IMR-90 (cell line): ENCODE measurements at regions not wholly inside any gene's neighbourhood (a gene's known extent, or its start where the extent isn't known, plus 50 kb on each side); places are given as distances from the start of the nearest gene placed in this dataset.

Experiments used
- ATAC-seq: fragments of 200-7000 bp; cut with Tn5 transposase; 2 replicates; pipeline ENCODE4 v1.9.1; 2020; ENCODE audit warnings: low read depth, mild to moderate bottlenecking, moderate library complexity
- BruUV-seq: library from RNA; stranded (reverse); fragments of 400-500 nt; replicated peaks from 2 replicates; lab custom pipeline; 2021; lab: Mats Ljungman, UMichigan
- CTCF ChIA-PET: fragments of 300-600 bp; formaldehyde crosslinking; extraction: SDS; loops from one replicate; lab custom pipeline; 2021; ENCODE audit warnings: antibody characterized with exemption; lab: Yijun Ruan, JAX
- POLR2A ChIA-PET: fragments of 300-600 bp; sonication (Branson Sonifier 250); formaldehyde crosslinking; loops from one replicate; lab custom pipeline; 2022; ENCODE audit warnings: antibody characterized with exemption; ENCODE audit not compliant: unreplicated experiment; lab: Charles Lee
- DNase-seq: peaks from one replicate; pipeline ENCODE4 v3.0.0; 2013
- H2AFZ ChIP-seq: replicated peaks from 2 replicates; pipeline ENCODE3; 2013; ENCODE audit warnings: low read length, mild to moderate bottlenecking; ENCODE audit not compliant: poor library complexity
- H2AK5ac ChIP-seq: 2 replicates; pipeline ENCODE4 v1.6.1; 2013; ENCODE audit warnings: low read depth, low read length, inconsistent platforms
- H2AK9ac ChIP-seq: replicated peaks from 2 replicates; pipeline ENCODE3; 2013; ENCODE audit warnings: mild to moderate bottlenecking, low read depth, low read length, moderate library complexity; ENCODE audit not compliant: poor library complexity
- H2BK120ac ChIP-seq: 2 replicates; pipeline ENCODE4 v1.6.1; 2013; ENCODE audit warnings: low read depth, low read length, inconsistent platforms
- H2BK15ac ChIP-seq: 3 replicates; pipeline ENCODE4 v1.6.1; 2013; ENCODE audit warnings: low read depth, low read length, inconsistent platforms
- H2BK20ac ChIP-seq: 2 replicates; pipeline ENCODE4 v1.6.1; 2013; ENCODE audit warnings: low read depth, mild to moderate bottlenecking, inconsistent platforms, low read length, moderate library complexity
- H2BK5ac ChIP-seq: 2 replicates; pipeline ENCODE4 v1.6.1; 2013; ENCODE audit warnings: mild to moderate bottlenecking, low read depth, low read length, inconsistent platforms; ENCODE audit not compliant: poor library complexity, severe bottlenecking
- H3K14ac ChIP-seq: replicated peaks from 2 replicates; pipeline ENCODE4 v1.6.1; 2013; ENCODE audit warnings: low read depth, low read length, inconsistent platforms
- H3K18ac ChIP-seq: 2 replicates; pipeline ENCODE4 v1.6.1; 2013; ENCODE audit warnings: low read depth, low read length, control low read depth
- H3K23ac ChIP-seq: 2 replicates; pipeline ENCODE4 v1.6.1; 2013; ENCODE audit warnings: low read depth, low read length, inconsistent platforms
- H3K27ac ChIP-seq: 2 replicates; pipeline ENCODE4 v1.5.1; 2013; ENCODE audit warnings: mild to moderate bottlenecking, control low read depth, low read length; ENCODE audit not compliant: insufficient read depth
- H3K27me3 ChIP-seq: 2 replicates; pipeline ENCODE4 v1.6.1; 2013; ENCODE audit warnings: low read length; ENCODE audit not compliant: control insufficient read depth, insufficient read depth
- H3K36me3 ChIP-seq: 2 replicates; pipeline ENCODE4 v1.6.1; 2013; ENCODE audit warnings: low read length, mixed read lengths; ENCODE audit not compliant: control insufficient read depth, insufficient read depth
- H3K4ac ChIP-seq: 2 replicates; pipeline ENCODE4 v1.6.1; 2013; ENCODE audit warnings: low read depth, low read length, inconsistent platforms
- H3K4me1 ChIP-seq: 2 replicates; pipeline ENCODE4 v1.6.1; 2013; ENCODE audit warnings: low read length, mixed read lengths; ENCODE audit not compliant: control insufficient read depth, insufficient read depth
- H3K4me2 ChIP-seq: 2 replicates; pipeline ENCODE4 v1.6.1; 2013; ENCODE audit warnings: low read depth, mild to moderate bottlenecking, control low read depth, low read length, moderate library complexity
- H3K4me3 ChIP-seq: 2 replicates; pipeline ENCODE4 v1.5.1; 2013; ENCODE audit warnings: low read depth, mild to moderate bottlenecking, control low read depth, low read length, moderate library complexity; ENCODE audit not compliant: insufficient read depth
- H3K56ac ChIP-seq: 2 replicates; pipeline ENCODE4 v1.6.1; 2013; ENCODE audit warnings: low read length, inconsistent platforms; ENCODE audit not compliant: insufficient read depth; ENCODE audit errors: extremely low read depth
- H3K79me1 ChIP-seq, 2 experiments: 2 replicates each; pipeline ENCODE4 v1.6.1; 2013; ENCODE audit warnings: low read length in 2 of 2, inconsistent platforms in 1 of 2, low read depth in 1 of 2
- H3K9ac ChIP-seq: 2 replicates; pipeline ENCODE4 v1.6.1; 2013; ENCODE audit warnings: low read depth, low read length, control low read depth
- H3K9me1 ChIP-seq: 2 replicates; pipeline ENCODE4 v1.6.1; 2013; ENCODE audit warnings: low read length, inconsistent platforms; ENCODE audit not compliant: insufficient read depth
- H3K9me3 ChIP-seq: 2 replicates; pipeline ENCODE4 v1.6.1; 2013; ENCODE audit warnings: low read length; ENCODE audit not compliant: control insufficient read depth, insufficient read depth
- H4K20me1 ChIP-seq: 2 replicates; pipeline ENCODE4 v1.6.1; 2013; ENCODE audit warnings: low read length, inconsistent platforms; ENCODE audit not compliant: insufficient read depth
- H4K5ac ChIP-seq: 2 replicates; pipeline ENCODE4 v1.6.1; 2013; ENCODE audit warnings: mild to moderate bottlenecking, low read depth, low read length, control low read depth
- H4K8ac ChIP-seq, 2 experiments: 2 replicates each; pipeline ENCODE4 v1.6.1; 2013; ENCODE audit warnings: low read depth in 2 of 2, low read length in 2 of 2, control low read depth in 1 of 2, inconsistent platforms in 1 of 2
- H4K91ac ChIP-seq: 2 replicates; pipeline ENCODE4 v1.6.1; 2013; ENCODE audit warnings: low read depth, low read length, inconsistent platforms; ENCODE audit not compliant: insufficient read depth
- BHLHE40 ChIP-seq: fragments of 150-350 bp; IDR thresholded peaks from 2 replicates; pipeline ENCODE4 v1.6.1; 2016; ENCODE audit warnings: mild to moderate bottlenecking, low read depth, low read length
- CEBPB ChIP-seq: IDR thresholded peaks from 2 replicates; pipeline ENCODE4 v1.6.1; 2012; ENCODE audit warnings: low read depth, low read length, improper control_type of control experiment
- CHD1 ChIP-seq: IDR thresholded peaks from 2 replicates; pipeline ENCODE4 v1.6.1; 2012; ENCODE audit warnings: low read depth, low read length, improper control_type of control experiment
- CTCF ChIP-seq: conservative IDR thresholded peaks from 2 replicates; pipeline ENCODE4 v1.5.1; 2012; ENCODE audit warnings: mild to moderate bottlenecking, low read depth, low read length, improper control_type of control experiment
- FOS ChIP-seq: fragments of 150-350 bp; IDR thresholded peaks from 2 replicates; pipeline ENCODE4 v1.6.1; 2016; ENCODE audit warnings: low read depth, low read length
- MAFK ChIP-seq: IDR thresholded peaks from 2 replicates; pipeline ENCODE4 v1.6.1; 2012; ENCODE audit warnings: low read depth, low read length, improper control_type of control experiment
- MAZ ChIP-seq: IDR thresholded peaks from 2 replicates; pipeline ENCODE4 v1.6.1; 2012; ENCODE audit warnings: low read depth, mild to moderate bottlenecking, low read length, improper control_type of control experiment, moderate library complexity, borderline replicate concordance
- MXI1 ChIP-seq: IDR thresholded peaks from 2 replicates; pipeline ENCODE4 v1.6.1; 2012; ENCODE audit warnings: low read depth, mild to moderate bottlenecking, low read length, moderate library complexity, borderline replicate concordance
- NFE2L2 ChIP-seq: fragments of 150-350 bp; IDR thresholded peaks from 2 replicates; pipeline ENCODE4 v1.6.1; 2016; ENCODE audit warnings: low read depth, mild to moderate bottlenecking, low read length
- RCOR1 ChIP-seq: IDR thresholded peaks from 2 replicates; pipeline ENCODE4 v1.6.1; 2012; ENCODE audit warnings: mild to moderate bottlenecking, low read length, improper control_type of control experiment; ENCODE audit not compliant: insufficient replicate concordance
- RFX5 ChIP-seq: IDR thresholded peaks from 2 replicates; pipeline ENCODE4 v1.8.0; 2012; ENCODE audit warnings: low read depth, mild to moderate bottlenecking, low read length, moderate library complexity
- USF2 ChIP-seq: fragments of 150-350 bp; IDR thresholded peaks from 2 replicates; pipeline ENCODE4 v1.6.1; 2017; ENCODE audit warnings: mild to moderate bottlenecking, antibody characterized with exemption, low read length, low read depth
- dilution Hi-C: fragments of 300-500 bp; cut with HindIII; formaldehyde crosslinking; loops from one replicate; pipeline ENCODE4 v1.14.3; 2018; ENCODE audit warnings: low sequenced_read_pairs; ENCODE audit not compliant: unreplicated experiment
- in situ Hi-C: fragments of 300-500 bp; cut with MboI; formaldehyde crosslinking; loops from 3 replicates; pipeline ENCODE4 v1.14.3; 2019; ENCODE audit warnings: low sequenced_read_pairs, inconsistent platforms, mixed read lengths
- intact Hi-C: fragments of 100-400 bp; cut with micrococcal nuclease; formaldehyde crosslinking; loops from 2 replicates; pipeline ENCODE4 v1.10.0; 2022

GRCh38 chr15:39180483-39180933, 400.4 kb upstream of the THBS1 start:
- dilution Hi-C loops, result no loop called here

More at GRCh38 chr15:39180483-39180933, 400.4 kb upstream of the THBS1 start:
- Histone ChIP-seq H3K23ac (no peak overlapping the region), H3K14ac (no peak overlapping the region), H3K27ac (peak overlapping the region; percentile 100; the same call in 1 of the 2 replicates), H3K9me3 (no peaks in the 10 kb centered on the region), H3K18ac (no peak overlapping the region), H3K27me3 (no peaks in the 10 kb centered on the region), H4K8ac (peak overlapping the region; percentile 86 to 91; a peak in 2 of 4 replicates), H2BK120ac (no peak overlapping the region), H2AK9ac (no peak overlapping the region), H3K4me1 (peaks cover 20% of the 10 kb centered on the region), H3K4ac (peak overlapping the region; percentile 93; the same call in 1 of the 2 replicates), H3K56ac (peak overlapping the region; percentile 85; the same call in 1 of the 2 replicates), H4K5ac (peak overlapping the region; percentile 100), H2BK20ac (no peak overlapping the region), H3K4me3 (no peak overlapping the region), H3K4me2 (no peak overlapping the region), H4K20me1 (no peaks in the 10 kb centered on the region), H3K36me3 (no peaks in the 10 kb centered on the region), H3K9me1 (peaks cover 12% of the 10 kb centered on the region), H2BK15ac (no peak overlapping the region), H4K91ac (no peak overlapping the region), H3K9ac (peak overlapping the region; percentile 86; the same call in 1 of the 2 replicates), H2AK5ac (no peak overlapping the region), H3K79me1 (peaks cover 0 to 4% of the 10 kb centered on the region in 2 experiments; a peak in 1 of 4 replicates), H2BK5ac (peak overlapping the region; percentile 90), H2AFZ (no peak overlapping the region)
- intact Hi-C loops (loop anchor here (1.0 to 5.0 kb wide), 5 partner anchors 99 to 400 kb away; no protein-coding TSS in a partner anchor), in situ Hi-C loops (no loop called here)
- POLR2A ChIA-PET, result interaction anchor here (0.6 to 2.6 kb wide), 3 partner anchors 128 to 403 kb away, joined by 3 to 14 read pairs (median 6); partner anchors contain the start of gene THBS1
- TF ChIP-seq CHD1 (no peak), MXI1 (no peak), FOS (no peak), USF2 (no peak), BHLHE40 (no peak), MAFK (no peak), CTCF (no peak), MAZ (no peak), NFE2L2 (no peak), RCOR1 (no peak), RFX5 (no peak), CEBPB (no peak)
- ATAC-seq (peak; percentile 66), DNase-seq (peak; percentile 88)
- CTCF ChIA-PET, result interaction anchor here (0.6 to 2.0 kb wide), 8 partner anchors 8 to 715 kb away, joined by 3 to 9 read pairs (median 4); no protein-coding TSS in a partner anchor
- no TSS peak for BruUV-seq
